ENCODE measurements at regions not wholly inside any gene's neighbourhood (a gene's known extent, or its start where the extent isn't known, plus 50 kb on each side); places are given as distances from the start of the nearest gene placed in this dataset.

GRCh38 chr5:98524773-98525172 lies 248.7 kb upstream of the RGMB start:
- FAIRE-seq: no peak
- DNase-seq (ENCODE audit: low read depth): no peak
- no peak for TF ChIP-seq CTCF (IDR thresholded peaks at IDR 0.05; ENCODE audit: insufficient read depth, low read length, severe bottlenecking)
- H3K27me3 ChIP-seq (ENCODE audit: control insufficient read depth, insufficient read depth, low read length): no peaks in the 10 kb centered on the region
- no peaks in the 10 kb centered on the region for H3K36me3 ChIP-seq (ENCODE audit: control insufficient read depth, insufficient read depth, low read length)
- H3K4me3 ChIP-seq (ENCODE audit: low read depth, low read length): no peak overlapping the region

GRCh38 chr5:98527846-98528245 lies 245.6 kb upstream of the RGMB start:
- no peak overlapping the region for H3K4me3 ChIP-seq (ENCODE audit: low read depth, low read length)
- no peak for TF ChIP-seq CTCF (IDR thresholded peaks at IDR 0.05; ENCODE audit: insufficient read depth, low read length, severe bottlenecking)
- H3K27me3 ChIP-seq (ENCODE audit: control insufficient read depth, insufficient read depth, low read length): no peaks in the 10 kb centered on the region
- no peak for FAIRE-seq
- H3K36me3 ChIP-seq (ENCODE audit: control insufficient read depth, insufficient read depth, low read length): no peaks in the 10 kb centered on the region
- no peak for DNase-seq (ENCODE audit: low read depth)

GRCh38 chr5:98529321-98529720 lies 244.1 kb upstream of the RGMB start:
- no peaks in the 10 kb centered on the region for H3K27me3 ChIP-seq (ENCODE audit: control insufficient read depth, insufficient read depth, low read length)
- no peak overlapping the region for H3K4me3 ChIP-seq (ENCODE audit: low read depth, low read length)
- DNase-seq (ENCODE audit: low read depth) (no peak), FAIRE-seq (no peak)
- no peaks in the 10 kb centered on the region for H3K36me3 ChIP-seq (ENCODE audit: control insufficient read depth, insufficient read depth, low read length)
- TF ChIP-seq CTCF (IDR thresholded peaks at IDR 0.05; ENCODE audit: insufficient read depth, low read length, severe bottlenecking): no peak

- H3K4me3 ChIP-seq (ENCODE audit: low read depth, low read length): no peak overlapping the region
- H3K27me3 ChIP-seq (ENCODE audit: control insufficient read depth, insufficient read depth, low read length): no peaks in the 10 kb centered on the region
- FAIRE-seq (no peak), DNase-seq (ENCODE audit: low read depth) (no peak)
- H3K36me3 ChIP-seq (ENCODE audit: control insufficient read depth, insufficient read depth, low read length): no peaks in the 10 kb centered on the region
- no peak for TF ChIP-seq CTCF (IDR thresholded peaks at IDR 0.05; ENCODE audit: insufficient read depth, low read length, severe bottlenecking)
These were observed 243.2 kb upstream of the RGMB start for GRCh38 chr5:98530224-98530623.

GRCh38 chr5:98535901-98536300 lies 237.6 kb upstream of the RGMB start:
- H3K36me3 ChIP-seq (ENCODE audit: control insufficient read depth, insufficient read depth, low read length): no peaks in the 10 kb centered on the region
- no peak for TF ChIP-seq CTCF (IDR thresholded peaks at IDR 0.05; ENCODE audit: insufficient read depth, low read length, severe bottlenecking)
- FAIRE-seq (no peak), DNase-seq (ENCODE audit: low read depth) (no peak)
- no peak overlapping the region for H3K4me3 ChIP-seq (ENCODE audit: low read depth, low read length)
- H3K27me3 ChIP-seq (ENCODE audit: control insufficient read depth, insufficient read depth, low read length): no peaks in the 10 kb centered on the region

- Histone ChIP-seq H3K27me3 (ENCODE audit: control insufficient read depth, insufficient read depth, low read length) (no peaks in the 10 kb centered on the region), H3K4me3 (ENCODE audit: low read depth, low read length) (no peak overlapping the region), H3K36me3 (ENCODE audit: control insufficient read depth, insufficient read depth, low read length) (no peaks in the 10 kb centered on the region)
- DNase-seq (ENCODE audit: low read depth) (no peak), FAIRE-seq (no peak)
- TF ChIP-seq CTCF (IDR thresholded peaks at IDR 0.05; ENCODE audit: insufficient read depth, low read length, severe bottlenecking): no peak
These were observed 233.4 kb upstream of the RGMB start for GRCh38 chr5:98540056-98540455.
